WTC11 (cell line): ENCODE measurements at regions not wholly inside any gene's neighbourhood (a gene's known extent, or its start where the extent isn't known, plus 50 kb on each side); places are given as distances from the start of the nearest gene placed in this dataset.

Experiments used
- NFE2L1 ChIP-seq: sonication (generic); formaldehyde crosslinking; IDR thresholded peaks from 2 replicates; pipeline ENCODE4 v1.8.1; 2023; ENCODE audit warnings: missing genetic modification reagents
- ZNF416 ChIP-seq: fragments of 250-450 bp; sonication (Bioruptor Pico); IDR thresholded peaks from 2 replicates; pipeline ENCODE4 v1.9.0; 2021; ENCODE audit warnings: mild to moderate bottlenecking, inconsistent platforms
- TF ChIP-seq, protein P1 (sequence below): fragments of 200-600 bp; IDR thresholded peaks from 2 replicates; pipeline ENCODE4 v1.8.0; 2022; ENCODE audit warnings: antibody characterized with exemption

- TF ChIP-seq ZNF416 (no peak), NFE2L1 (CRISPR knock-in tag) (no peak)
- TF ChIP-seq, protein P1, sequence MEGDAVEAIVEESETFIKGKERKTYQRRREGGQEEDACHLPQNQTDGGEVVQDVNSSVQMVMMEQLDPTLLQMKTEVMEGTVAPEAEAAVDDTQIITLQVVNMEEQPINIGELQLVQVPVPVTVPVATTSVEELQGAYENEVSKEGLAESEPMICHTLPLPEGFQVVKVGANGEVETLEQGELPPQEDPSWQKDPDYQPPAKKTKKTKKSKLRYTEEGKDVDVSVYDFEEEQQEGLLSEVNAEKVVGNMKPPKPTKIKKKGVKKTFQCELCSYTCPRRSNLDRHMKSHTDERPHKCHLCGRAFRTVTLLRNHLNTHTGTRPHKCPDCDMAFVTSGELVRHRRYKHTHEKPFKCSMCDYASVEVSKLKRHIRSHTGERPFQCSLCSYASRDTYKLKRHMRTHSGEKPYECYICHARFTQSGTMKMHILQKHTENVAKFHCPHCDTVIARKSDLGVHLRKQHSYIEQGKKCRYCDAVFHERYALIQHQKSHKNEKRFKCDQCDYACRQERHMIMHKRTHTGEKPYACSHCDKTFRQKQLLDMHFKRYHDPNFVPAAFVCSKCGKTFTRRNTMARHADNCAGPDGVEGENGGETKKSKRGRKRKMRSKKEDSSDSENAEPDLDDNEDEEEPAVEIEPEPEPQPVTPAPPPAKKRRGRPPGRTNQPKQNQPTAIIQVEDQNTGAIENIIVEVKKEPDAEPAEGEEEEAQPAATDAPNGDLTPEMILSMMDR: no peak
Measured at GRCh38 chr10:125515571-125515970, 167.4 kb downstream of the TEX36 start.
